ENCODE measurements at regions not wholly inside any gene's neighbourhood (a gene's known extent, or its start where the extent isn't known, plus 50 kb on each side); places are given as distances from the start of the nearest gene placed in this dataset.

- TF ChIP-seq, protein P1, sequence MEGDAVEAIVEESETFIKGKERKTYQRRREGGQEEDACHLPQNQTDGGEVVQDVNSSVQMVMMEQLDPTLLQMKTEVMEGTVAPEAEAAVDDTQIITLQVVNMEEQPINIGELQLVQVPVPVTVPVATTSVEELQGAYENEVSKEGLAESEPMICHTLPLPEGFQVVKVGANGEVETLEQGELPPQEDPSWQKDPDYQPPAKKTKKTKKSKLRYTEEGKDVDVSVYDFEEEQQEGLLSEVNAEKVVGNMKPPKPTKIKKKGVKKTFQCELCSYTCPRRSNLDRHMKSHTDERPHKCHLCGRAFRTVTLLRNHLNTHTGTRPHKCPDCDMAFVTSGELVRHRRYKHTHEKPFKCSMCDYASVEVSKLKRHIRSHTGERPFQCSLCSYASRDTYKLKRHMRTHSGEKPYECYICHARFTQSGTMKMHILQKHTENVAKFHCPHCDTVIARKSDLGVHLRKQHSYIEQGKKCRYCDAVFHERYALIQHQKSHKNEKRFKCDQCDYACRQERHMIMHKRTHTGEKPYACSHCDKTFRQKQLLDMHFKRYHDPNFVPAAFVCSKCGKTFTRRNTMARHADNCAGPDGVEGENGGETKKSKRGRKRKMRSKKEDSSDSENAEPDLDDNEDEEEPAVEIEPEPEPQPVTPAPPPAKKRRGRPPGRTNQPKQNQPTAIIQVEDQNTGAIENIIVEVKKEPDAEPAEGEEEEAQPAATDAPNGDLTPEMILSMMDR (IDR thresholded peaks at IDR 0.05; ENCODE audit: insufficient read depth, low read length, poor library complexity, severe bottlenecking), result no peak
- Histone ChIP-seq H3K27me3 (replicated peaks; ENCODE audit: control insufficient read depth, insufficient read depth, low read length) (no peaks in the 10 kb centered on the region; the same call in none of the 2 replicates), H3K4me3 (replicated peaks; ENCODE audit: low read depth, low read length) (no peak overlapping the region), H3K36me3 (ENCODE audit: control insufficient read depth, insufficient read depth, low read length) (no peaks in the 10 kb centered on the region)
- no peak for DNase-seq (ENCODE audit: extremely low read depth, insufficient read length)
These were observed 236.6 kb upstream of the RAB4A start for GRCh38 chr1:229034342-229034741.

DNA sequence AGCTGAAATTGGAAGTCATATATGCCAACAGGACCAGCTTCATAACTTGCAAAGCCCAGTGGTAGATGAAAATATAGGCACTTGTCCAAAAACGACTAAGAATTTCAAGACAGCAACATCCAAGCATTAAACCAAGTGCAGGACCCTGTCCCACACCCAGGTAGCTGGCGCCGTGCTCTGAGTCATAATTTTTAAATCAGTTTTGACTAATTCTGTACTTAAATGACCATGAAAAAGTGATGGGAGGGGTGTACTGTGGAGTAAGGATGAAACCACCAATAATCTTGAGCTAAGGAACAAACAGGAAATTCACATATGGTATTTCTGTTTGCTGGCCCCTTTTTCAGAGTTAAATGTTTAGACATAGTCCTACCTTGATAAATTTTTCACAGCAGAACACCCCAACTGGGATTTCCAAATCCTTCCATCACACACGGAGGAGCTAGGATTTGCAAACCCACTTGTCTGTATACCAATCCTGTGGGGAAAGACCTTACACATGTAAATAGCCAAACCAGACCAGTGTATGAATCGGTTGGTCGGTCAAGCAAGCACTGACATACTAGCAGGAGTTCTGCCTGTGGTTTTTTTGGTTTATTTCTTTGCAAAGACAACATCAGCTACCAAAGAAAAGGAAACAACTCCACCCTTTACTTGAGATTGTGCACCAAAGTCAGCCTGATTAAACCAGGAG is 235.7 kb upstream of the RAB4A start:
- H3K36me3 ChIP-seq (ENCODE audit: control insufficient read depth, insufficient read depth, low read length), result no peaks in the 10 kb centered on the region

DNA sequence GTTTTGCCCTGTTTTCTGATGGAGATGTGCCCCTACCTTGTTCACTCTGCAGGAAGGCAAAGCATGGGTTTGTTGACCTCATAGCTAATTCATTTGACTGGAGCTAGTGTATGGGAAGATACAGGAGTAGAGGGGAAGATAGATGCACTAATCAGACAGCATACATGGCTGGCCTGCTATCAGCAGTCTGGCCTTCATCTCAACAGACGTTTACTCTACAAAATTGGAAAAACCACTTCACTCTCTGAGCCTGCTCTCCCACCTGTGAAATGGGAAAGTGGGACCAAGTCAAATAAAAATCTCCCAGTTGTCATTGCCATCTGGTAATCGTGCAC is 235.2 kb upstream of the RAB4A start:
- TF ChIP-seq, protein P1 (IDR thresholded peaks at IDR 0.05; ENCODE audit: insufficient read depth, low read length, poor library complexity, severe bottlenecking), result no peak
- H3K27me3 ChIP-seq (replicated peaks; ENCODE audit: control insufficient read depth, insufficient read depth, low read length), result no peaks in the 10 kb centered on the region; the same call in none of the 2 replicates
- DNase-seq (ENCODE audit: extremely low read depth, insufficient read length), result no peak
- no peak overlapping the region for H3K4me3 ChIP-seq (replicated peaks; ENCODE audit: low read depth, low read length)
- H3K36me3 ChIP-seq (ENCODE audit: control insufficient read depth, insufficient read depth, low read length), result no peaks in the 10 kb centered on the region

More for the DNA sequence above, 235.7 kb upstream of the RAB4A start:
- TF ChIP-seq, protein P1 (IDR thresholded peaks at IDR 0.05; ENCODE audit: insufficient read depth, low read length, poor library complexity, severe bottlenecking), result no peak
- DNase-seq (ENCODE audit: extremely low read depth, insufficient read length), result peak; percentile 50
- H3K4me3 ChIP-seq (replicated peaks; ENCODE audit: low read depth, low read length), result no peak overlapping the region
- no peaks in the 10 kb centered on the region; the same call in none of the 2 replicates for H3K27me3 ChIP-seq (replicated peaks; ENCODE audit: control insufficient read depth, insufficient read depth, low read length)

GRCh38 chr1:229037806-229038405 is 233.0 kb upstream of the RAB4A start:
- Histone ChIP-seq H3K27me3 (replicated peaks; ENCODE audit: control insufficient read depth, insufficient read depth, low read length) (no peaks in the 10 kb centered on the region; the same call in none of the 2 replicates), H3K4me3 (replicated peaks; ENCODE audit: low read depth, low read length) (no peak overlapping the region), H3K36me3 (ENCODE audit: control insufficient read depth, insufficient read depth, low read length) (no peaks in the 10 kb centered on the region)
- TF ChIP-seq, protein P1 (IDR thresholded peaks at IDR 0.05; ENCODE audit: insufficient read depth, low read length, poor library complexity, severe bottlenecking), result no peak
- DNase-seq (ENCODE audit: extremely low read depth, insufficient read length), result no peak

GRCh38 chr1:229040630-229041358 is 230.1 kb upstream of the RAB4A start:
- H3K36me3 ChIP-seq (ENCODE audit: control insufficient read depth, insufficient read depth, low read length), result no peaks in the 10 kb centered on the region
- H3K27me3 ChIP-seq (replicated peaks; ENCODE audit: control insufficient read depth, insufficient read depth, low read length), result no peaks in the 10 kb centered on the region; the same call in 1 of the 2 replicates
- no peak overlapping the region for H3K4me3 ChIP-seq (replicated peaks; ENCODE audit: low read depth, low read length)
- TF ChIP-seq, protein P1 (IDR thresholded peaks at IDR 0.05; ENCODE audit: insufficient read depth, low read length, poor library complexity, severe bottlenecking), result no peak
- no peak for DNase-seq (ENCODE audit: extremely low read depth, insufficient read length)
